T-cell (primary cell): ENCODE measurements at regions not wholly inside any gene's neighbourhood (a gene's known extent, or its start where the extent isn't known, plus 50 kb on each side); places are given as distances from the start of the nearest gene placed in this dataset.
A peak's percentile ranks its signal among the peaks of the same experiment; 100 is the strongest.

Source experiments
- ATAC-seq, 4 experiments: fragments of 200-7000 bp in 3 of 4; fragments of 150-1000 bp in 1 of 4; cut with Tn5 transposase; replicated peaks in 1 of 4; 1 replicate in 3 of 4; 2 replicates in 1 of 4; pipeline ENCODE4 v1.10.0; 2021; ENCODE audit warnings: moderate library complexity in 3 of 4, mild to moderate bottlenecking in 2 of 4, moderate number of reproducible peaks in 1 of 4
- CTCF ChIA-PET, 2 donors: fragments of 300-600 bp; sonication (Branson Sonifier 250); formaldehyde crosslinking; loops; one replicate each; lab custom pipeline; 2022; ENCODE audit warnings: antibody characterized with exemption in 2 of 2; lab: Charles Lee
- POLR2A ChIA-PET, 2 donors: fragments of 300-600 bp; sonication (Branson Sonifier 250); formaldehyde crosslinking; loops; one replicate each; lab custom pipeline; 2022; ENCODE audit warnings: antibody characterized with exemption in 2 of 2; lab: Charles Lee
- DNase-seq, 35 experiments: peaks; one replicate each; pipeline versions ENCODE4 v3.0.0 to v3.0.0-alpha.2; 2013 to 2023
- H3K27ac ChIP-seq: one replicate; pipeline ENCODE4 v1.5.1; 2013; ENCODE audit warnings: low read length
- H3K27me3 ChIP-seq, 2 experiments: replicated peaks in 1 of 2; 1 replicate in 1 of 2; 2 replicates in 1 of 2; pipeline versions ENCODE4 v1.6.1 to v1.7.0; 2013; ENCODE audit warnings: low read length in 1 of 2, mixed read lengths in 1 of 2; ENCODE audit not compliant: control insufficient read depth in 2 of 2, insufficient read depth in 2 of 2; ENCODE audit errors: extremely low read depth in 1 of 2
- H3K36me3 ChIP-seq, 2 donors: 1 replicate in 1 of 2; 2 replicates in 1 of 2; pipeline versions ENCODE4 v1.6.1 to v1.7.0; 2013; ENCODE audit warnings: low read length in 1 of 2; ENCODE audit not compliant: control insufficient read depth in 2 of 2, insufficient read depth in 1 of 2; ENCODE audit errors: extremely low read depth in 1 of 2
- H3K4me1 ChIP-seq, 2 experiments: 1 replicate in 1 of 2; 2 replicates in 1 of 2; pipeline versions ENCODE4 v1.6.1 to v1.7.0; 2013; ENCODE audit warnings: low read length in 2 of 2, mixed read lengths in 1 of 2; ENCODE audit not compliant: insufficient read depth in 2 of 2, control insufficient read depth in 1 of 2; ENCODE audit errors: extremely low read depth in 1 of 2
- H3K4me3 ChIP-seq, 2 donors: 1 replicate in 1 of 2; 2 replicates in 1 of 2; pipeline versions ENCODE4 v1.5.1 to v1.7.0; 2013; ENCODE audit warnings: mild to moderate bottlenecking in 2 of 2, low read length in 1 of 2, moderate library complexity in 1 of 2; ENCODE audit not compliant: control insufficient read depth in 1 of 2; ENCODE audit errors: extremely low read depth in 1 of 2
- H3K9me3 ChIP-seq: 2 replicates; pipeline ENCODE4 v1.7.0; 2013
- H3K27ac Mint-ChIP-seq, 2 donors: one replicate each; pipeline ENCODE4 v1.8.0; 2020 to 2021; ENCODE audit warnings: mild to moderate bottlenecking in 2 of 2, mixed read lengths in 2 of 2
- H3K27me3 Mint-ChIP-seq, 2 donors: one replicate each; pipeline ENCODE4 v1.8.0; 2021 to 2022; ENCODE audit warnings: mixed read lengths in 2 of 2
- H3K36me3 Mint-ChIP-seq: one replicate; pipeline ENCODE4 v1.8.0; 2021; ENCODE audit warnings: mixed read lengths
- H3K4me1 Mint-ChIP-seq, 3 donors: one replicate each; pipeline ENCODE4 v1.8.0; 2020 to 2022; ENCODE audit warnings: mixed read lengths in 3 of 3, mild to moderate bottlenecking in 1 of 3
- H3K4me3 Mint-ChIP-seq, 3 donors: one replicate each; pipeline ENCODE4 v1.8.0; 2020 to 2022; ENCODE audit warnings: mild to moderate bottlenecking in 3 of 3, mixed read lengths in 3 of 3, moderate library complexity in 3 of 3
- H3K9me3 Mint-ChIP-seq, 3 donors: one replicate each; pipeline ENCODE4 v1.8.0; 2020 to 2022; ENCODE audit warnings: mixed read lengths in 3 of 3
- WGBS: methylation state at CpG from one replicate; pipeline ENCODE4 v1.1.5; 2013; ENCODE audit warnings: missing lambda C conversion rate; ENCODE audit not compliant: insufficient coverage; 5-methylcytosine and 5-hydroxymethylcytosine counted together

- WGBS: no CpG with 5 or more reads among the region's 10 CpGs
- peak in 1 of 35 experiments; percentile 11 for DNase-seq
- CTCF ChIA-PET: no interaction called here
These were observed 95.0 kb upstream of the ALDH1A3 start for GRCh38 chr15:100784493-100785180.

DNA sequence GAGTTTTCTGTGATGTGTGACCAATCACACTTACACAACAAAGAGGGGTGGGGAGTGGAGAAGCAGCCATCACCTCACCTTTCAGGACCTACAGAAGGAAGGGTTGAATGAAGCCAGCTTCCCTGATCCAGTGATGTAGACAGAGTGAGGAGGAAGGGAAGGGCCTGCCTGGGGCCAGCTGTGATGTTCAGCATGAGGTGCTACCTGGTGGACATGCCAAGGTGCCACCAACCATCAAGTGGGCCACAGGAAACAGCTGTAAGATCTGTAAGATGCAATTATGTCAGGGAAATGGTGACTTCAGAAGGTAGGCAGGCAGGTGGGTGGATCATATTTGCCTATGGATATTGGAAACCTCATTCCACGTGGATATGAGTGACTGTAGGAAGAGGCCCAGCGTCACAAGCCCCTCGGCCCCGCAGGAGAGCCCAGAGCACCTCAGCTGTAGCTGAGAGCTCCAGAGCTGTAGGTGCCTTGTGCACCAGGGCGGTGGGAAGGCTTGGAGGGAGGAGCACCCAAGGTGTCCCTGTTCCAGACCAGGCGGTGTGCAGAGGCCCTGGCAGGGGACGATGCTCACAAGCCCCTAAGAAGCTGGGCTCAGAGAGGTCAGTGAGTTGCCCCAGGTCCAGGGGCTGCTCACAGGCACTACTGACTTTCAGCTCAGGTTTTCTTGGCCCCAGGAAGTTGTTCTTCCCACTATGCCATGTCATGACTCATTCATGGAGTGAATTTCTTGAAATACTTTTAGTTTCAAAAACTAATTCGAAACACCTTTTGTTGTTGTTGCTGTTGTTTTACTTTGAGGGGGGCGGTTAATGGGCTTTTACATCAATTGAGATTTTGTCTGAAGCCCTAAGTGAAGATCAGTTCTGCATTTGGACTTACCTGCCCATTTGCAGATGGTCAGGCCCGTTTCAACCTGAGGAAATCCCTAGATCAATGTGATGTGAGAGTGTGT lies 94.2 kb upstream of the ALDH1A3 start:
- ChIA-PET POLR2A (no interaction called here), CTCF (interaction anchor here in 1 of 2 donors (0.5 kb wide), 1 partner anchor 521 kb away, joined by 3 read pairs; no protein-coding TSS in a partner anchor)
- no peaks in the 10 kb centered on the region for H3K9me3 Mint-ChIP-seq
- peaks cover 8 to 20% of the 10 kb centered on the region in 2 donors for H3K27me3 Mint-ChIP-seq
- no peak overlapping the region for H3K4me3 Mint-ChIP-seq
- Histone ChIP-seq H3K36me3 (no peaks in the 10 kb centered on the region), H3K9me3 (no peaks in the 10 kb centered on the region), H3K27me3 (peaks cover 0 to 38% of the 10 kb centered on the region in 2 experiments), H3K27ac (no peak overlapping the region), H3K4me3 (no peak overlapping the region), H3K4me1 (no peaks in the 10 kb centered on the region)
- 71% methylated on average over 9 of the region's 10 CpGs for WGBS
- ATAC-seq (no peak), DNase-seq (peak in 1 of 35 experiments; percentile 22)
- no peak overlapping the region for H3K27ac Mint-ChIP-seq
- peaks cover 0 to 4% (median 0%) of the 10 kb centered on the region in 3 donors for H3K4me1 Mint-ChIP-seq
- no peaks in the 10 kb centered on the region for H3K36me3 Mint-ChIP-seq

More at GRCh38 chr15:100784493-100785180, 95.0 kb upstream of the ALDH1A3 start:
- no peaks in the 10 kb centered on the region for H3K9me3 Mint-ChIP-seq
- H3K4me3 Mint-ChIP-seq: no peak overlapping the region
- Histone ChIP-seq H3K9me3 (no peaks in the 10 kb centered on the region), H3K27ac (no peak overlapping the region), H3K36me3 (no peaks in the 10 kb centered on the region), H3K4me3 (no peak overlapping the region), H3K4me1 (no peaks in the 10 kb centered on the region), H3K27me3 (peaks cover 0 to 42% of the 10 kb centered on the region in 2 experiments)
- no peak overlapping the region for H3K27ac Mint-ChIP-seq
- peaks cover 8 to 24% of the 10 kb centered on the region in 2 donors for H3K27me3 Mint-ChIP-seq
- peaks cover 0 to 4% (median 0%) of the 10 kb centered on the region in 3 donors for H3K4me1 Mint-ChIP-seq
- no peak for ATAC-seq
- POLR2A ChIA-PET: no interaction called here
- H3K36me3 Mint-ChIP-seq: no peaks in the 10 kb centered on the region

GRCh38 chr15:100786139-100786531 lies 93.5 kb upstream of the ALDH1A3 start:
- peaks cover 14 to 25% of the 10 kb centered on the region in 2 donors for H3K27me3 Mint-ChIP-seq
- peaks cover 0 to 8% (median 0%) of the 10 kb centered on the region in 3 donors for H3K4me1 Mint-ChIP-seq

GRCh38 chr15:100786901-100787566 lies 92.6 kb upstream of the ALDH1A3 start:
- Histone ChIP-seq H3K4me1 (no peaks in the 10 kb centered on the region), H3K27me3 (peaks cover 0 to 28% of the 10 kb centered on the region in 2 experiments), H3K36me3 (no peaks in the 10 kb centered on the region), H3K4me3 (no peak overlapping the region), H3K27ac (no peak overlapping the region), H3K9me3 (no peaks in the 10 kb centered on the region)
- WGBS: 84% methylated on average over 27 of the region's 30 CpGs
- Mint-ChIP-seq H3K4me1 (peaks cover 0 to 8% (median 0%) of the 10 kb centered on the region in 3 donors), H3K4me3 (no peak overlapping the region), H3K27me3 (peaks cover 17 to 20% of the 10 kb centered on the region in 2 donors), H3K27ac (no peak overlapping the region), H3K9me3 (peaks cover 0 to 3% (median 0%) of the 10 kb centered on the region in 3 donors), H3K36me3 (no peaks in the 10 kb centered on the region)
- peak in 1 of 35 experiments; percentile 11 for DNase-seq
- POLR2A ChIA-PET: no interaction called here
- ATAC-seq: no peak
- CTCF ChIA-PET: no interaction called here

More at GRCh38 chr15:100786139-100786531, 93.5 kb upstream of the ALDH1A3 start:
- Mint-ChIP-seq H3K9me3 (peaks cover 0 to 3% (median 0%) of the 10 kb centered on the region in 3 donors), H3K36me3 (no peaks in the 10 kb centered on the region), H3K27ac (no peak overlapping the region), H3K4me3 (no peak overlapping the region)
- H3K36me3 ChIP-seq: no peaks in the 10 kb centered on the region
- H3K27me3 ChIP-seq: peaks cover 0 to 34% of the 10 kb centered on the region in 2 experiments
- DNase-seq (no peak), ATAC-seq (no peak)
- no peaks in the 10 kb centered on the region for H3K9me3 ChIP-seq
- ChIA-PET POLR2A (no interaction called here), CTCF (interaction anchor here in 1 of 2 donors (0.5 kb wide), 1 partner anchor 522 kb away, joined by 3 read pairs; no protein-coding TSS in a partner anchor)
- WGBS: 93% methylated on average over 4 of the region's 5 CpGs
- H3K4me3 ChIP-seq: no peak overlapping the region
- H3K27ac ChIP-seq: no peak overlapping the region
- no peaks in the 10 kb centered on the region for H3K4me1 ChIP-seq

- WGBS: 81% methylated on average over 13 of the region's 17 CpGs
- no peak for DNase-seq
- Histone ChIP-seq H3K4me1 (no peaks in the 10 kb centered on the region), H3K36me3 (no peaks in the 10 kb centered on the region), H3K27ac (no peak overlapping the region), H3K9me3 (no peaks in the 10 kb centered on the region), H3K4me3 (no peak overlapping the region), H3K27me3 (peaks cover 0 to 28% of the 10 kb centered on the region in 2 experiments)
- no peaks in the 10 kb centered on the region for H3K36me3 Mint-ChIP-seq
- no peak overlapping the region for H3K4me3 Mint-ChIP-seq
- peaks cover 0 to 3% (median 0%) of the 10 kb centered on the region in 3 donors for H3K9me3 Mint-ChIP-seq
- POLR2A ChIA-PET: no interaction called here
- CTCF ChIA-PET: no interaction called here
- H3K27me3 Mint-ChIP-seq: peaks cover 20 to 21% of the 10 kb centered on the region in 2 donors
- peaks cover 0 to 8% (median 0%) of the 10 kb centered on the region in 3 donors for H3K4me1 Mint-ChIP-seq
- no peak for ATAC-seq
- no peak overlapping the region for H3K27ac Mint-ChIP-seq
These were observed 91.8 kb upstream of the ALDH1A3 start for GRCh38 chr15:100787567-100788417.
